ENCODE measurements at regions not wholly inside any gene's neighbourhood (a gene's known extent, or its start where the extent isn't known, plus 50 kb on each side); places are given as distances from the start of the nearest gene placed in this dataset.

DNA sequence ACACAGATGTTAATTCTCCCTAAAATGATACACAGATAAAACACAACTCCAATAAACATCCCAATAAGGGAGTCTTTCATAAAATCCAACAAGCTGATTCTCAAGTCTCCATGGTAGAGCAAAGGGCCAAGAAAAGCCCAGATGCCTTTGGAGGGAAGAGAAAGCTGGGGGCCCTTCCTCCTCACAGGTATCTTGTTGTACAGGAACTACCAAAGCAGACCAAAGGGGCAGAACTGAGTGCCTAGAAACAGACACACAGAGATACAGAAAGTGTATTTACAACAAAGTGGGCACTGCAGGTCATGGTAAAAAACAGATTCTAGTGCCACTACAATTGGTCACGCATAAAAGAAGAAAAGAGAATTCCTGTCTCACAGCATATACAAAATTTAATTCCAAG lies 87.2 kb upstream of the NSMCE3 start:
- CTCF ChIA-PET, result no interaction called here
- no peak overlapping the region for H3K4me3 ChIP-seq (ENCODE audit: low read depth, low read length)
- no peak for TF ChIP-seq ZNF830 (tag by site-specific recombination; IDR thresholded peaks at IDR 0.05; ENCODE audit: low read depth)
- TF ChIP-seq, protein P1, sequence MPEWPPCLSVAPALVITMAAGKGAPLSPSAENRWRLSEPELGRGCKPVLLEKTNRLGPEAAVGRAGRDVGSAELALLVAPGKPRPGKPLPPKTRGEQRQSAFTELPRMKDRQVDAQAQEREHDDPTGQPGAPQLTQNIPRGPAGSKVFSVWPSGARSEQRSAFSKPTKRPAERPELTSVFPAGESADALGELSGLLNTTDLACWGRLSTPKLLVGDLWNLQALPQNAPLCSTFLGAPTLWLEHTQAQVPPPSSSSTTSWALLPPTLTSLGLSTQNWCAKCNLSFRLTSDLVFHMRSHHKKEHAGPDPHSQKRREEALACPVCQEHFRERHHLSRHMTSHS (tag by site-specific recombination; IDR thresholded peaks at IDR 0.05), result no peak
- no peak for TF ChIP-seq ZNF341 (tag by site-specific recombination; IDR thresholded peaks at IDR 0.05; ENCODE audit: low read depth)

GRCh38 chr15:29355477-29355876 lies 85.9 kb upstream of the NSMCE3 start:
- CTCF ChIA-PET, result interaction anchor here (0.6 kb wide), 1 partner anchor 294 kb away, joined by 3 read pairs; no protein-coding TSS in a partner anchor
- H3K4me1 ChIP-seq (ENCODE audit: control insufficient read depth, insufficient read depth, low read length), result no peaks in the 10 kb centered on the region
- H3K4me3 ChIP-seq (ENCODE audit: low read depth, low read length), result no peak overlapping the region
- H3K36me3 ChIP-seq (ENCODE audit: control insufficient read depth in 2 of 2, insufficient read depth in 1 of 2, low read length in 2 of 2), result no peaks in the 10 kb centered on the region
- TF ChIP-seq ZNF426 (tag by site-specific recombination; IDR thresholded peaks at IDR 0.05), result no peak
- TF ChIP-seq ZNF24 (tag by site-specific recombination; IDR thresholded peaks at IDR 0.05), result no peak
- no peak for TF ChIP-seq ZBTB7A (tag by site-specific recombination; IDR thresholded peaks at IDR 0.05; ENCODE audit: low read depth)
- TF ChIP-seq ZFP41 (tag by site-specific recombination; IDR thresholded peaks at IDR 0.05; ENCODE audit: borderline replicate concordance), result no peak
- TF ChIP-seq REPIN1 (tag by site-specific recombination; IDR thresholded peaks at IDR 0.05; ENCODE audit: low read depth), result no peak
- no peak for TF ChIP-seq PRDM6 (tag by site-specific recombination; IDR thresholded peaks at IDR 0.05)
- TF ChIP-seq ZNF514 (tag by site-specific recombination; IDR thresholded peaks at IDR 0.05), result no peak
- no peak for TF ChIP-seq KLF9 (tag by site-specific recombination; IDR thresholded peaks at IDR 0.05; ENCODE audit: low read depth)
- H3K9me3 ChIP-seq (ENCODE audit: control insufficient read depth, insufficient read depth, low read depth, low read length), result no peaks in the 10 kb centered on the region
- POLR2A ChIA-PET, result no interaction called here
- no peak overlapping the region for H3K27ac ChIP-seq (ENCODE audit: extremely low read depth, low read depth, low read length)

More for the DNA sequence above, 87.2 kb upstream of the NSMCE3 start:
- POLR2A ChIA-PET, result no interaction called here
- Histone ChIP-seq H3K27ac (ENCODE audit: extremely low read depth, low read depth, low read length) (no peak overlapping the region), H3K9me3 (ENCODE audit: control insufficient read depth, insufficient read depth, low read depth, low read length) (no peaks in the 10 kb centered on the region), H3K4me1 (ENCODE audit: control insufficient read depth, insufficient read depth, low read length) (no peaks in the 10 kb centered on the region), H3K36me3 (ENCODE audit: control insufficient read depth in 2 of 2, insufficient read depth in 1 of 2, low read length in 2 of 2) (no peaks in the 10 kb centered on the region)

DNA sequence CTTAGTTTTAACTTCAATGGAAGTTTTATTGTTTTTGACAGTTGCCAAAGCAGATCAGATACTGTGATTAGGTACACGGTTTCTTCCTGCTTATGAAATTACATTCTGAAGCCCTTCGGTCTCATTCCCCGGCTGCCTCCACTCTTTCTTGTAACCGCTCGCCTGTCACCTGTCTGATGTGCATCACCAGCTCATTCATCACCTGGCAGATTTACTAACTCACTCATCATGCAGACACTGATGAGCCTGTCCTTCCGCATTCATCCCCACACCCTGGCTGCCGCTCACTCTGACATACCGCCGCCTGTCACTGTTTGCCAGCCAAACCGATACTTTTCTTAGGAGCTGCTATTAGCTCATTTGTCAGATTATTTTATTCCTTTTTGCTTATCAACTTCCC lies 82.8 kb upstream of the NSMCE3 start:
- H3K4me1 ChIP-seq (ENCODE audit: control insufficient read depth, insufficient read depth, low read length), result no peaks in the 10 kb centered on the region
- no peaks in the 10 kb centered on the region for H3K9me3 ChIP-seq (ENCODE audit: control insufficient read depth, insufficient read depth, low read depth, low read length)
- no peak overlapping the region for H3K27ac ChIP-seq (ENCODE audit: extremely low read depth, low read depth, low read length)
- H3K4me3 ChIP-seq (ENCODE audit: low read depth, low read length), result no peak overlapping the region
- no peaks in the 10 kb centered on the region for H3K36me3 ChIP-seq (ENCODE audit: control insufficient read depth in 2 of 2, insufficient read depth in 1 of 2, low read length in 2 of 2)
- ChIA-PET POLR2A (no interaction called here), CTCF (interaction anchor here (0.6 kb wide), 1 partner anchor 259 kb away, joined by 3 read pairs; no protein-coding TSS in a partner anchor)
- TF ChIP-seq ZNF302 (tag by site-specific recombination; IDR thresholded peaks at IDR 0.05; ENCODE audit: low read depth), result no peak
- TF ChIP-seq ZNF223 (tag by site-specific recombination; IDR thresholded peaks at IDR 0.05), result no peak
- no peak for TF ChIP-seq ZFP41 (tag by site-specific recombination; IDR thresholded peaks at IDR 0.05; ENCODE audit: borderline replicate concordance)
- no peak for TF ChIP-seq ZFP3 (tag by site-specific recombination; IDR thresholded peaks at IDR 0.05; ENCODE audit: low read depth)
- no peak for TF ChIP-seq ZNF529 (tag by site-specific recombination; IDR thresholded peaks at IDR 0.05; ENCODE audit: insufficient replicate concordance)
- TF ChIP-seq ZNF623 (tag by site-specific recombination; IDR thresholded peaks at IDR 0.05), result no peak
- TF ChIP-seq ZNF548 (tag by site-specific recombination; IDR thresholded peaks at IDR 0.05), result no peak
- no peak for TF ChIP-seq PATZ1 (tag by site-specific recombination; IDR thresholded peaks at IDR 0.05)
- no peak for TF ChIP-seq OSR2 (tag by site-specific recombination; IDR thresholded peaks at IDR 0.05)
- TF ChIP-seq, protein P2, sequence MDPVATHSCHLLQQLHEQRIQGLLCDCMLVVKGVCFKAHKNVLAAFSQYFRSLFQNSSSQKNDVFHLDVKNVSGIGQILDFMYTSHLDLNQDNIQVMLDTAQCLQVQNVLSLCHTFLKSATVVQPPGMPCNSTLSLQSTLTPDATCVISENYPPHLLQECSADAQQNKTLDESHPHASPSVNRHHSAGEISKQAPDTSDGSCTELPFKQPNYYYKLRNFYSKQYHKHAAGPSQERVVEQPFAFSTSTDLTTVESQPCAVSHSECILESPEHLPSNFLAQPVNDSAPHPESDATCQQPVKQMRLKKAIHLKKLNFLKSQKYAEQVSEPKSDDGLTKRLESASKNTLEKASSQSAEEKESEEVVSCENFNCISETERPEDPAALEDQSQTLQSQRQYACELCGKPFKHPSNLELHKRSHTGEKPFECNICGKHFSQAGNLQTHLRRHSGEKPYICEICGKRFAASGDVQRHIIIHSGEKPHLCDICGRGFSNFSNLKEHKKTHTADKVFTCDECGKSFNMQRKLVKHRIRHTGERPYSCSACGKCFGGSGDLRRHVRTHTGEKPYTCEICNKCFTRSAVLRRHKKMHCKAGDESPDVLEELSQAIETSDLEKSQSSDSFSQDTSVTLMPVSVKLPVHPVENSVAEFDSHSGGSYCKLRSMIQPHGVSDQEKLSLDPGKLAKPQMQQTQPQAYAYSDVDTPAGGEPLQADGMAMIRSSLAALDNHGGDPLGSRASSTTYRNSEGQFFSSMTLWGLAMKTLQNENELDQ (tag by site-specific recombination; IDR thresholded peaks at IDR 0.05; ENCODE audit: low read depth), result no peak
- no peak for TF ChIP-seq ZNF701 (tag by site-specific recombination; IDR thresholded peaks at IDR 0.05)
- TF ChIP-seq YY1 (tag by site-specific recombination; IDR thresholded peaks at IDR 0.05), result no peak
- no peak for TF ChIP-seq EGR2 (tag by site-specific recombination; IDR thresholded peaks at IDR 0.05; ENCODE audit: low read depth)
- TF ChIP-seq, protein P3, sequence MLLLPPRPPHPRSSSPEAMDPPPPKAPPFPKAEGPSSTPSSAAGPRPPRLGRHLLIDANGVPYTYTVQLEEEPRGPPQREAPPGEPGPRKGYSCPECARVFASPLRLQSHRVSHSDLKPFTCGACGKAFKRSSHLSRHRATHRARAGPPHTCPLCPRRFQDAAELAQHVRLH (tag by site-specific recombination; IDR thresholded peaks at IDR 0.05), result no peak
- no peak for TF ChIP-seq ZNF510 (tag by site-specific recombination; IDR thresholded peaks at IDR 0.05; ENCODE audit: insufficient replicate concordance)
- TF ChIP-seq ZFP69B (tag by site-specific recombination; IDR thresholded peaks at IDR 0.05), result no peak
